H9 (cell line): ENCODE measurements at regions not wholly inside any gene's neighbourhood (a gene's known extent, or its start where the extent isn't known, plus 50 kb on each side); places are given as distances from the start of the nearest gene placed in this dataset.

Experiments
- DNase-seq: peaks from one replicate; pipeline ENCODE4 v3.0.0-alpha.2; 2017
- H2AFZ ChIP-seq: one replicate; pipeline ENCODE4 v1.6.1; 2013; ENCODE audit warnings: mild to moderate bottlenecking, low read length, control low read depth, moderate library complexity
- H2AK5ac ChIP-seq: 2 replicates; pipeline ENCODE4 v1.6.1; 2013; ENCODE audit warnings: low read length, control low read depth, mixed read lengths; ENCODE audit not compliant: insufficient read length
- H2BK120ac ChIP-seq: one replicate; pipeline ENCODE4 v1.6.1; 2013; ENCODE audit warnings: low read depth, mild to moderate bottlenecking, low read length, control low read depth, inconsistent platforms; ENCODE audit not compliant: poor library complexity, severe bottlenecking
- H2BK12ac ChIP-seq: 2 replicates; pipeline ENCODE4 v1.6.1; 2013; ENCODE audit warnings: low read length, control low read depth, mixed read lengths, low read depth; ENCODE audit not compliant: insufficient read length
- H2BK15ac ChIP-seq: 2 replicates; pipeline ENCODE4 v1.6.1; 2013; ENCODE audit warnings: low read depth, low read length, control low read depth
- H2BK20ac ChIP-seq: one replicate; pipeline ENCODE4 v1.6.1; 2013; ENCODE audit warnings: low read depth, mild to moderate bottlenecking, low read length, control low read depth, inconsistent platforms; ENCODE audit not compliant: poor library complexity, severe bottlenecking
- H2BK5ac ChIP-seq: 2 replicates; pipeline ENCODE4 v1.6.1; 2013; ENCODE audit warnings: low read length, control low read depth, mixed read lengths; ENCODE audit not compliant: insufficient read length
- H3K14ac ChIP-seq: 2 replicates; pipeline ENCODE4 v1.6.1; 2013; ENCODE audit warnings: low read length, control low read depth; ENCODE audit not compliant: insufficient read depth
- H3K18ac ChIP-seq: 2 replicates; pipeline ENCODE4 v1.6.1; 2013; ENCODE audit warnings: low read depth, mild to moderate bottlenecking, mixed read lengths, low read length, control low read depth; ENCODE audit not compliant: insufficient read length
- H3K23ac ChIP-seq: 2 replicates; pipeline ENCODE4 v1.6.1; 2013; ENCODE audit warnings: low read length, control low read depth, mixed read lengths, low read depth; ENCODE audit not compliant: insufficient read length
- H3K23me2 ChIP-seq: 2 replicates; pipeline ENCODE4 v1.6.1; 2013; ENCODE audit warnings: low read depth, mild to moderate bottlenecking, mixed read lengths, low read length, control low read depth; ENCODE audit not compliant: insufficient read length, poor library complexity, severe bottlenecking
- H3K27ac ChIP-seq: 2 replicates; pipeline ENCODE4 v1.5.1; 2013; ENCODE audit warnings: low read length, control low read depth, mixed read lengths, low read depth; ENCODE audit not compliant: insufficient read length
- H3K27me3 ChIP-seq: 2 replicates; pipeline ENCODE4 v1.6.1; 2013; ENCODE audit warnings: low read length, control low read depth, inconsistent platforms; ENCODE audit not compliant: insufficient read depth
- H3K4ac ChIP-seq: 2 replicates; pipeline ENCODE4 v1.6.1; 2013; ENCODE audit warnings: low read depth, mild to moderate bottlenecking, control low read depth, inconsistent platforms, low read length, moderate library complexity
- H3K4me1 ChIP-seq: 2 replicates; pipeline ENCODE4 v1.6.1; 2013; ENCODE audit warnings: low read length, control low read depth, inconsistent platforms; ENCODE audit not compliant: insufficient read depth
- H3K4me2 ChIP-seq: 2 replicates; pipeline ENCODE4 v1.6.1; 2013; ENCODE audit warnings: low read length, control low read depth, mixed read lengths; ENCODE audit not compliant: insufficient read length, insufficient read depth
- H3K56ac ChIP-seq: 2 replicates; pipeline ENCODE4 v1.6.1; 2013; ENCODE audit warnings: low read depth, mild to moderate bottlenecking, mixed read lengths, low read length, control low read depth; ENCODE audit not compliant: insufficient read length
- H3K79me1 ChIP-seq: 2 replicates; pipeline ENCODE4 v1.6.1; 2013; ENCODE audit warnings: low read depth, mild to moderate bottlenecking, moderate library complexity, low read length, control low read depth, inconsistent platforms; ENCODE audit not compliant: insufficient read depth, poor library complexity, severe bottlenecking
- H3K79me2 ChIP-seq: 2 replicates; pipeline ENCODE4 v1.6.1; 2013; ENCODE audit warnings: low read length, control low read depth, inconsistent platforms; ENCODE audit not compliant: insufficient read depth
- H3K9ac ChIP-seq: 2 replicates; pipeline ENCODE4 v1.6.1; 2013; ENCODE audit warnings: low read length, control low read depth, mixed read lengths; ENCODE audit not compliant: insufficient read length; ENCODE audit errors: extremely low read depth
- H3K9me3 ChIP-seq: one replicate; pipeline ENCODE4 v1.6.1; 2013; ENCODE audit warnings: low read depth, low read length, inconsistent platforms; ENCODE audit not compliant: control insufficient read depth
- H3T11ph ChIP-seq: one replicate; pipeline ENCODE4 v1.6.1; 2013; ENCODE audit warnings: mild to moderate bottlenecking, low read length, control low read depth, inconsistent platforms
- H4K20me1 ChIP-seq: one replicate; pipeline ENCODE4 v1.6.1; 2013; ENCODE audit not compliant: control insufficient read depth, insufficient read length, insufficient read depth
- H4K5ac ChIP-seq: 2 replicates; pipeline ENCODE4 v1.6.1; 2013; ENCODE audit warnings: low read depth, mild to moderate bottlenecking, mixed read lengths, low read length, control low read depth; ENCODE audit not compliant: insufficient read length
- H4K8ac ChIP-seq: replicated peaks from 2 replicates; pipeline ENCODE4 v1.6.1; 2013; ENCODE audit warnings: low read length, control low read depth, mixed read lengths, low read depth; ENCODE audit not compliant: insufficient read length
- H4K91ac ChIP-seq: 2 replicates; pipeline ENCODE4 v1.6.1; 2013; ENCODE audit warnings: low read depth, mild to moderate bottlenecking, moderate library complexity, mixed read lengths, low read length, control low read depth; ENCODE audit not compliant: insufficient read length
- H3K27ac Mint-ChIP-seq, 3 experiments: 2 replicates in 2 of 3; 3 replicates in 1 of 3; pipeline ENCODE4 v1.8.0; 2020 to 2021; ENCODE audit warnings: mixed read lengths in 3 of 3, mild to moderate bottlenecking in 1 of 3, moderate library complexity in 1 of 3
- H3K27me3 Mint-ChIP-seq: 2 replicates; pipeline ENCODE4 v1.8.0; 2021; ENCODE audit warnings: low read depth, mild to moderate bottlenecking, moderate library complexity, mixed read lengths
- H3K36me3 Mint-ChIP-seq, 3 experiments: 2 replicates in 2 of 3; 3 replicates in 1 of 3; pipeline ENCODE4 v1.8.0; 2020 to 2021; ENCODE audit warnings: low read depth in 3 of 3, mixed read lengths in 3 of 3; ENCODE audit not compliant: insufficient read depth in 1 of 3
- H3K4me1 Mint-ChIP-seq, 2 experiments: 2 replicates each; pipeline ENCODE4 v1.8.0; 2020; ENCODE audit warnings: mixed read lengths in 2 of 2
- H3K4me3 Mint-ChIP-seq, 2 experiments: 2 replicates in 1 of 2; 3 replicates in 1 of 2; pipeline ENCODE4 v1.8.0; 2020 to 2021; ENCODE audit warnings: mild to moderate bottlenecking in 2 of 2, mixed read lengths in 2 of 2, moderate library complexity in 1 of 2
- H3K9me3 Mint-ChIP-seq, 2 experiments: 2 replicates in 1 of 2; 3 replicates in 1 of 2; pipeline ENCODE4 v1.8.0; 2020; ENCODE audit warnings: mild to moderate bottlenecking in 2 of 2, mixed read lengths in 2 of 2, moderate library complexity in 1 of 2
- CTCF ChIP-seq: fragments of 200-600 bp; sonication (generic); conservative IDR thresholded peaks from 3 replicates; pipeline ENCODE4 v1.8.0; 2021; ENCODE audit warnings: antibody characterized with exemption, mild to moderate bottlenecking
- WGBS: extraction: QIAGEN DNeasy Blood & Tissue Kit; methylation state at CpG from one replicate; pipeline ENCODE4 v1.1.7; 2013; ENCODE audit warnings: missing lambda C conversion rate, low lambda C conversion rate, mixed read lengths; ENCODE audit not compliant: insufficient read length; ENCODE audit errors: extremely low coverage; 5-methylcytosine and 5-hydroxymethylcytosine counted together

GRCh38 chr5:174281089-174281760, 235.7 kb downstream of the NSG2 start:
- no CpG with 5 or more reads among the region's 4 CpGs for WGBS
- H3K23me2 ChIP-seq: no peaks in the 10 kb centered on the region
- no peak overlapping the region for H2AK5ac ChIP-seq
- no peak overlapping the region for H3K4ac ChIP-seq
- no peak overlapping the region for H2BK15ac ChIP-seq
- TF ChIP-seq CTCF: no peak
- no peaks in the 10 kb centered on the region for H3K9me3 ChIP-seq
- H3K18ac ChIP-seq: no peak overlapping the region
- no peak overlapping the region for H2BK120ac ChIP-seq
- no peak overlapping the region for H2AFZ ChIP-seq
- no peak overlapping the region for H2BK5ac ChIP-seq
- H3K9ac ChIP-seq: no peak overlapping the region
- no peaks in the 10 kb centered on the region for H4K20me1 ChIP-seq
- no peak overlapping the region for H4K5ac ChIP-seq
- no peak overlapping the region for H3K56ac ChIP-seq
- H3K79me2 ChIP-seq: no peaks in the 10 kb centered on the region
- no peak overlapping the region for H3K27ac Mint-ChIP-seq
- H3K27me3 ChIP-seq: no peaks in the 10 kb centered on the region
- DNase-seq: no peak
- H3K4me3 Mint-ChIP-seq: no peak overlapping the region
- no peaks in the 10 kb centered on the region for H3K4me1 ChIP-seq
- peaks cover 4 to 6% of the 10 kb centered on the region in 2 experiments; a peak in 3 of 4 replicates for H3K4me1 Mint-ChIP-seq
- no peak overlapping the region for H3K4me2 ChIP-seq
- no peak overlapping the region for H4K91ac ChIP-seq
- no peaks in the 10 kb centered on the region for H3K79me1 ChIP-seq
- H3K23ac ChIP-seq: no peak overlapping the region
- H3K9me3 Mint-ChIP-seq: peaks cover 0 to 4% of the 10 kb centered on the region in 2 experiments; a peak in 2 of 5 replicates
- peaks cover 43% of the 10 kb centered on the region for H3K27me3 Mint-ChIP-seq
- H3K27ac ChIP-seq: no peak overlapping the region
- no peaks in the 10 kb centered on the region for H3K36me3 Mint-ChIP-seq
- H3K14ac ChIP-seq: no peak overlapping the region
- no peak overlapping the region for H4K8ac ChIP-seq
- H3T11ph ChIP-seq: no peak overlapping the region
- H2BK20ac ChIP-seq: no peak overlapping the region
- H2BK12ac ChIP-seq: no peak overlapping the region
